Mesenchymal stem cell (in vitro differentiated cells and primary cell): ENCODE measurements at regions not wholly inside any gene's neighbourhood (a gene's known extent, or its start where the extent isn't known, plus 50 kb on each side); places are given as distances from the start of the nearest gene placed in this dataset.

ENCODE experiments used
- DNase-seq: peaks from one replicate; pipeline ENCODE4 v3.0.0-alpha.2; 2013
- H2AFZ ChIP-seq: one replicate; pipeline ENCODE4 v1.6.1; 2013; ENCODE audit warnings: low read depth, mild to moderate bottlenecking, control low read depth, inconsistent platforms, low read length, moderate library complexity
- H2AK5ac ChIP-seq: 2 replicates; pipeline ENCODE4 v1.6.1; 2013; ENCODE audit warnings: low read length, moderate library complexity, mild to moderate bottlenecking, inconsistent platforms; ENCODE audit not compliant: severe bottlenecking
- H2BK120ac ChIP-seq: one replicate; pipeline ENCODE4 v1.6.1; 2013; ENCODE audit warnings: low read depth, mild to moderate bottlenecking, inconsistent platforms, low read length, moderate library complexity
- H2BK12ac ChIP-seq, 2 experiments: one replicate each; pipeline ENCODE4 v1.6.1; 2013; ENCODE audit warnings: inconsistent platforms in 2 of 2, low read length in 2 of 2, mild to moderate bottlenecking in 2 of 2, moderate library complexity in 2 of 2, control low read depth in 1 of 2
- H2BK15ac ChIP-seq: one replicate; pipeline ENCODE4 v1.6.1; 2013; ENCODE audit warnings: mild to moderate bottlenecking, low read depth, inconsistent platforms; ENCODE audit not compliant: poor library complexity, severe bottlenecking
- H2BK5ac ChIP-seq: 2 replicates; pipeline ENCODE4 v1.6.1; 2013; ENCODE audit warnings: low read depth, mild to moderate bottlenecking, low read length, control low read depth, inconsistent platforms; ENCODE audit not compliant: poor library complexity, severe bottlenecking
- H3K14ac ChIP-seq, 2 experiments: one replicate each; pipeline ENCODE4 v1.6.1; 2013; ENCODE audit warnings: inconsistent platforms in 2 of 2, low read length in 2 of 2, control low read depth in 1 of 2, mild to moderate bottlenecking in 1 of 2, moderate library complexity in 1 of 2
- H3K18ac ChIP-seq, 2 experiments: one replicate each; pipeline ENCODE4 v1.6.1; 2013; ENCODE audit warnings: inconsistent platforms in 2 of 2, low read length in 2 of 2, control low read depth in 1 of 2, low read depth in 1 of 2, mild to moderate bottlenecking in 1 of 2
- H3K23ac ChIP-seq, 2 experiments: one replicate each; pipeline ENCODE4 v1.6.1; 2013; ENCODE audit warnings: inconsistent platforms in 2 of 2, low read length in 2 of 2, mild to moderate bottlenecking in 2 of 2, moderate library complexity in 2 of 2, control low read depth in 1 of 2
- H3K27ac ChIP-seq: 2 replicates; pipeline ENCODE4 v1.5.1; 2013; ENCODE audit warnings: mild to moderate bottlenecking, moderate library complexity, low read length, control low read depth, inconsistent platforms; ENCODE audit not compliant: poor library complexity, severe bottlenecking
- H3K27me3 ChIP-seq, 2 experiments: 2 replicates each; pipeline versions ENCODE4 v1.6.1 to v1.7.0; 2013; ENCODE audit warnings: low read length in 2 of 2, mild to moderate bottlenecking in 2 of 2, moderate library complexity in 2 of 2, control low read depth in 1 of 2, inconsistent platforms in 1 of 2; ENCODE audit not compliant: control insufficient read depth in 1 of 2, insufficient read depth in 1 of 2
- H3K36me3 ChIP-seq, 2 experiments: 2 replicates each; pipeline versions ENCODE4 v1.6.1 to v1.7.0; 2013; ENCODE audit warnings: low read length in 2 of 2, control low read depth in 1 of 2, inconsistent platforms in 1 of 2, low read depth in 1 of 2, mild to moderate bottlenecking in 1 of 2; ENCODE audit not compliant: insufficient read depth in 2 of 2, control insufficient read depth in 1 of 2
- H3K4ac ChIP-seq, 2 experiments: one replicate each; pipeline ENCODE4 v1.6.1; 2013; ENCODE audit warnings: inconsistent platforms in 2 of 2, low read length in 2 of 2, mild to moderate bottlenecking in 2 of 2, moderate library complexity in 2 of 2, control low read depth in 1 of 2, low read depth in 1 of 2
- H3K4me1 ChIP-seq: 2 replicates; pipeline ENCODE4 v1.6.1; 2013; ENCODE audit warnings: low read depth, low read length, control low read depth; ENCODE audit not compliant: control insufficient read depth, insufficient read depth
- H3K4me2 ChIP-seq: 2 replicates; pipeline ENCODE4 v1.6.1; 2013; ENCODE audit warnings: low read length, mild to moderate bottlenecking, inconsistent platforms; ENCODE audit not compliant: poor library complexity, severe bottlenecking
- H3K4me3 ChIP-seq, 2 experiments: 2 replicates each; pipeline versions ENCODE4 v1.5.1 to v1.7.0; 2013; ENCODE audit warnings: low read length in 2 of 2, mild to moderate bottlenecking in 2 of 2, control low read depth in 1 of 2, low read depth in 1 of 2; ENCODE audit not compliant: insufficient read depth in 1 of 2
- H3K79me1 ChIP-seq: replicated peaks from 2 replicates; pipeline ENCODE4 v1.6.1; 2013; ENCODE audit warnings: mild to moderate bottlenecking, control low read depth, low read length, inconsistent platforms; ENCODE audit not compliant: poor library complexity, severe bottlenecking
- H3K9ac ChIP-seq: 2 replicates; pipeline ENCODE4 v1.7.0; 2013; ENCODE audit warnings: mild to moderate bottlenecking, low read length, moderate library complexity
- H3K9me3 ChIP-seq: 2 replicates; pipeline ENCODE4 v1.7.0; 2013; ENCODE audit warnings: mild to moderate bottlenecking, low read length; ENCODE audit not compliant: control insufficient read depth
- H4K8ac ChIP-seq: one replicate; pipeline ENCODE4 v1.6.1; 2013; ENCODE audit warnings: inconsistent platforms, mild to moderate bottlenecking, low read length, moderate library complexity
- H4K91ac ChIP-seq: one replicate; pipeline ENCODE4 v1.6.1; 2013; ENCODE audit warnings: mild to moderate bottlenecking, low read length, inconsistent platforms
- WGBS: methylation state at CpG from one replicate; pipeline ENCODE4 v1.1.7; 2013; ENCODE audit warnings: mixed read lengths; 5-methylcytosine and 5-hydroxymethylcytosine counted together

DNA sequence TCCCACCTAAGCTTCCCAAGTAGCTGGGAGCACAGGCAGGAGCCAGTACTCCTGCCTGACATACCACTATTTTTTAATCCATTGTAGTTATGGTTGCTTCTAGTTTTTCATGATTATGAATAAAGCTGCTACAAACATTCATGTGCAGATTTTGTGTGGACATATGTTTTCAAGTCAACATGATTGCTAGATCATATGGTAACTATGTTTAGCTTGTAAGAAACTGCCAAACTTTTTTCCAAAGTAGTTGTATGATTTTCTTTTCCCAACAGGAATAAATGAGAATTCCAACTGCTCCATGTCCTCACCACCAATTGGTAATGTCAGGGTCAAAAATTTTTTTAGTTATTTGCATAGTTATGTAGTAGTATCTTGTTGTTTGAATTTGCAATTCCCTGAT lies 136.8 kb upstream of the THRB start:
- Histone ChIP-seq H3K36me3 (no peaks in the 10 kb centered on the region), H3K23ac (no peak overlapping the region), H2BK120ac (no peak overlapping the region), H3K9me3 (no peaks in the 10 kb centered on the region), H3K18ac (no peak overlapping the region), H3K27ac (no peak overlapping the region), H2AK5ac (no peak overlapping the region), H3K27me3 (no peaks in the 10 kb centered on the region), H3K4me1 (no peaks in the 10 kb centered on the region), H2BK15ac (no peak overlapping the region), H2AFZ (no peak overlapping the region), H2BK5ac (no peak overlapping the region), H3K4me2 (no peak overlapping the region), H3K4me3 (no peak overlapping the region), H4K8ac (no peak overlapping the region), H3K14ac (no peak overlapping the region), H3K79me1 (no peaks in the 10 kb centered on the region), H3K9ac (no peak overlapping the region), H2BK12ac (no peak overlapping the region), H3K4ac (no peak overlapping the region), H4K91ac (no peak overlapping the region)
- DNase-seq = no peak

DNA sequence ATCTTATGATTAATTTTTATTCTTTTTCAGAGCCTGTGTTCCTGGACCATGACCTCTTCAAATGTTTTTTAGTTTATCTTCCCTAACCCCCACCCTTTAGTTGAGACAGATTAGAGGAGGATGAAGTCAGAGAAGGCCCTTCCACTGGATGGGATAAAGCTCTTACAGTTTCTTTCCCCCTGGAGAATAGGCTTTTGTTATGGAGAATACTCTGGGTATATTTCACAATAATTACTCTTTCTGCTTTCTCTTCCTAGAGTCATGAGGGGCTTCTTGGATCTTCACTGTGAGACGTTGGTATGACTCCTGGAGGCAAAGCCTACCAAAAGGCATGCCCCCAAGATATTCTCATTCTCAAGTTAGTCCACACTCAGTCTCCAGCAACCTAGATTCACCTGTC lies 144.4 kb upstream of the THRB start:
- no peak overlapping the region for H4K91ac ChIP-seq
- 100% methylated on average over 1 of the region's 1 CpG for WGBS
- no peaks in the 10 kb centered on the region for H3K27me3 ChIP-seq
- H3K14ac ChIP-seq = no peak overlapping the region
- no peak overlapping the region for H2AK5ac ChIP-seq
- H3K4me3 ChIP-seq = no peak overlapping the region
- H3K9ac ChIP-seq = no peak overlapping the region
- H3K27ac ChIP-seq = no peak overlapping the region
- no peak overlapping the region for H2BK12ac ChIP-seq
- no peaks in the 10 kb centered on the region for H3K9me3 ChIP-seq
- H3K4ac ChIP-seq = no peak overlapping the region
- H3K23ac ChIP-seq = no peak overlapping the region
- no peaks in the 10 kb centered on the region for H3K36me3 ChIP-seq
- no peak overlapping the region for H2BK5ac ChIP-seq
- H3K4me1 ChIP-seq = no peaks in the 10 kb centered on the region
- no peak overlapping the region for H2AFZ ChIP-seq
- no peak overlapping the region for H3K18ac ChIP-seq
- no peak overlapping the region for H2BK120ac ChIP-seq
- H2BK15ac ChIP-seq = no peak overlapping the region
- no peaks in the 10 kb centered on the region for H3K79me1 ChIP-seq
- no peak overlapping the region for H3K4me2 ChIP-seq
- DNase-seq = no peak
- H4K8ac ChIP-seq = no peak overlapping the region

DNA sequence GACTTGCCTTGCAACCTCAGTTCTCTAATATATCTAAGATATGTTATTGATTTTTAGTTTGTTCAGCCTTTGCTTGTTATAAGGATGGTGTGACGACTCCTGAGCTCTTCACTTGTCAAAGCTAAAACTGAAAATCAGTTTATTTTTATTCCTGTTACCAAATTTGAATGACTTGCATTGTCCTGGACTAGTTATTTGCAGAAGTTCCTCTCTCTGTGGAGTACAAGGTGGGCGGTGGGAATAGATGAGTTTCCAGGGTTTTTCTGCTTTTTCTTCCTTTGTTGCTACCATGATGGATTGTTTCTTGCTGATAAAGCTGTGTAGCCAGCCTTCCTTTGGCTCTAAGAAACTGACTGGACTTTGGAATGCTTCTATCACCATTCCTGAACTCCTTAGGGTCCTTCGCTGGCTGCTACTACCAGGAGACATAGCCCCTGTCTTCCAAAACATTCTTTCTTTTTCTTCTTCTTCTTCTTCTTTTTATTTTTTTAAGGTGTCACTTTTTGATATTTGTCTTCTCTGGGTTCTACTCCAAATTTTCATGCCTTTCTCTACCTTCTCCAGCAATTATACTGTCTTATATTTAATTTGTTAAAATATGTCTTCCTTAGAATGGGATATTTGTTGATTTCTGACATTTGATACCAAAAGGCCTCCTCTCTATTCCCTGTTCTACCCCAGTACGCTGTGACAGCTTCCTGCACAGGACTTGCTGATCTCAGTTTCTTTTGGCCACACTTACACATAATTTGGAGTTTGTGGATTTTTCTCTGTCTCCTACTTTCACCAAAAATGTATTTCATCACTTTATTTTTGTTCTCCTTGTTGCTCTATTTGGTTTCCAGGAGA lies 145.1 kb upstream of the THRB start:
- Histone ChIP-seq H3K27ac (no peak overlapping the region), H3K4me2 (no peak overlapping the region), H2AFZ (no peak overlapping the region)

DNA sequence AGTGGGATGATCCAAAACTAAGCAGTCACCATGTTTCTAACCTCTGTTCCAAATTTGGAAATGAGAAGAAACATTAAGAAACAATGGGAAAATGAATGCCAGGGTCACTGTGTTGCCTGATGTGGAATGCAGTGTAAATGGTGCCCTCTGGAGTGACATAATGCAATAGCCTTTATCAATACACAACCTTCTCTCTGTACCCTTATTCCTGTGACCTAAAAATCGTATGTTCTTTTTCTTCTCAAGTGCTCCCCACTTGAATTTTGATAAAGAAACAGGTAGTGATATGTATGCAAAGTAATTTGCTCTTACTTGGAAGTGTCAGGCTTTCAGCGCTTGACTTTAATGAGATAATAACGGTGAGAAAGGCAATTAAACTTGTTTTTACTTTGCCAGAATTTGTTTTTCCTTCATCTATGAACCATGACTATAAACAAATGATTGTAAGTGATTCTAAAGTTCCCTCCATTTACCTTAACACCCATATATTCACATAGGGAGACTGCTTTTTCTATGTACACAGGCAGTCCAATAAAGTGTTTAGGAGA lies 145.8 kb upstream of the THRB start:
- no peak overlapping the region for H3K18ac ChIP-seq
- H3K9ac ChIP-seq = peak overlapping the region; percentile 32
- no peak overlapping the region for H4K91ac ChIP-seq
- no peak overlapping the region for H3K4me3 ChIP-seq
- H3K79me1 ChIP-seq = no peaks in the 10 kb centered on the region
- no CpG with 5 or more reads among the region's 3 CpGs for WGBS
- no peaks in the 10 kb centered on the region for H3K4me1 ChIP-seq
- no peaks in the 10 kb centered on the region for H3K27me3 ChIP-seq
- H2BK120ac ChIP-seq = no peak overlapping the region
- no peak overlapping the region for H2AFZ ChIP-seq
- no peak overlapping the region for H3K27ac ChIP-seq
- no peaks in the 10 kb centered on the region for H3K36me3 ChIP-seq
- H3K4me2 ChIP-seq = no peak overlapping the region
- no peaks in the 10 kb centered on the region for H3K9me3 ChIP-seq
- no peak overlapping the region for H2BK15ac ChIP-seq
- H3K23ac ChIP-seq = no peak overlapping the region
- H2BK5ac ChIP-seq = no peak overlapping the region
- H3K14ac ChIP-seq = no peak overlapping the region
- peak; percentile 25 for DNase-seq
- no peak overlapping the region for H3K4ac ChIP-seq
- no peak overlapping the region for H2BK12ac ChIP-seq
- H4K8ac ChIP-seq = no peak overlapping the region
- no peak overlapping the region for H2AK5ac ChIP-seq

More for the DNA sequence above, 145.1 kb upstream of the THRB start:
- H3K4ac ChIP-seq = no peak overlapping the region
- H3K9me3 ChIP-seq = no peaks in the 10 kb centered on the region
- H4K8ac ChIP-seq = no peak overlapping the region
- H3K36me3 ChIP-seq = no peaks in the 10 kb centered on the region
- H3K27me3 ChIP-seq = no peaks in the 10 kb centered on the region
- H3K14ac ChIP-seq = no peak overlapping the region
- H3K4me3 ChIP-seq = no peak overlapping the region
- no peaks in the 10 kb centered on the region for H3K79me1 ChIP-seq
- H4K91ac ChIP-seq = no peak overlapping the region
- no peak overlapping the region for H3K23ac ChIP-seq
- H2BK5ac ChIP-seq = no peak overlapping the region
- no peak overlapping the region for H2BK15ac ChIP-seq
- no peak overlapping the region for H2AK5ac ChIP-seq
- H2BK12ac ChIP-seq = no peak overlapping the region
- no peaks in the 10 kb centered on the region for H3K4me1 ChIP-seq
- peak overlapping the region; percentile 32 for H3K9ac ChIP-seq
- no peak overlapping the region for H3K18ac ChIP-seq
- WGBS = 100% methylated on average over 2 of the region's 4 CpGs
- no peak overlapping the region for H2BK120ac ChIP-seq
- DNase-seq = no peak
